HepG2 (cell line): ENCODE measurements at regions not wholly inside any gene's neighbourhood (a gene's known extent, or its start where the extent isn't known, plus 50 kb on each side); places are given as distances from the start of the nearest gene placed in this dataset.

ENCODE experiments used
- ASH2L ChIP-seq: fragments of 300-600, 200-600 bp; sonication (generic); IDR thresholded peaks from 2 replicates; pipeline ENCODE4 v1.7.0; 2017; ENCODE audit warnings: low read depth, mild to moderate bottlenecking, moderate library complexity, mixed read lengths, low read length; ENCODE audit not compliant: insufficient read length
- E2F1 ChIP-seq: sonication (generic); formaldehyde crosslinking; IDR thresholded peaks from 2 replicates; pipeline ENCODE4 v1.5.0; 2020; ENCODE audit warnings: missing genetic modification reagents
- FOSL2 ChIP-seq: sonication (generic); formaldehyde crosslinking; IDR thresholded peaks from 2 replicates; pipeline ENCODE4 v1.4.0; 2020; ENCODE audit warnings: missing genetic modification reagents
- FOXK2 ChIP-seq: fragments of 450-650 bp; IDR thresholded peaks from 2 replicates; pipeline ENCODE4 v1.6.1; 2016
- KDM5B ChIP-seq: sonication (generic); formaldehyde crosslinking; IDR thresholded peaks from 2 replicates; pipeline ENCODE4 v1.4.0; 2020; ENCODE audit warnings: missing genetic modification reagents, mild to moderate bottlenecking, borderline replicate concordance
- MAFG ChIP-seq: sonication (generic); formaldehyde crosslinking; IDR thresholded peaks from 2 replicates; pipeline ENCODE4 v1.5.1; 2020; ENCODE audit warnings: mild to moderate bottlenecking, missing genetic modification reagents
- MXD3 ChIP-seq: IDR thresholded peaks from 2 replicates; pipeline ENCODE4 v1.6.1; 2016; ENCODE audit warnings: mild to moderate bottlenecking, missing biosample characterization, missing genetic modification reagents
- NCOR1 ChIP-seq: fragments of 200-600 bp; sonication (generic); IDR thresholded peaks from 2 replicates; pipeline ENCODE4 v1.7.0; 2017; ENCODE audit warnings: antibody characterized with exemption, low read length, borderline replicate concordance
- RFXANK ChIP-seq: IDR thresholded peaks from 2 replicates; pipeline ENCODE4 v1.6.1; 2016
- STAT6 ChIP-seq: sonication (generic); formaldehyde crosslinking; IDR thresholded peaks from 2 replicates; pipeline ENCODE4 v1.4.0; 2020; ENCODE audit warnings: missing genetic modification reagents, mild to moderate bottlenecking, borderline replicate concordance
- TSC22D2 ChIP-seq: sonication (generic); formaldehyde crosslinking; IDR thresholded peaks from 2 replicates; pipeline ENCODE4 v1.5.1; 2020; ENCODE audit warnings: missing genetic modification reagents, mild to moderate bottlenecking, borderline replicate concordance
- ZMAT3 ChIP-seq: sonication (generic); formaldehyde crosslinking; conservative IDR thresholded peaks from 2 replicates; pipeline ENCODE4 v1.7.0; 2021; ENCODE audit warnings: missing genetic modification reagents
- ZNF142 ChIP-seq: sonication (generic); formaldehyde crosslinking; IDR thresholded peaks from 2 replicates; pipeline ENCODE4 v1.4.0; 2020; ENCODE audit warnings: missing genetic modification reagents
- ZNF18 ChIP-seq: sonication (generic); formaldehyde crosslinking; IDR thresholded peaks from 2 replicates; pipeline ENCODE4 v1.8.0; 2022; ENCODE audit warnings: mild to moderate bottlenecking, missing genetic modification reagents; ENCODE audit not compliant: insufficient replicate concordance
- ZNF564 ChIP-seq: sonication (generic); formaldehyde crosslinking; IDR thresholded peaks from 2 replicates; pipeline ENCODE4 v1.8.1; 2023; ENCODE audit warnings: mild to moderate bottlenecking, missing genetic modification reagents
- ZNF652 ChIP-seq: IDR thresholded peaks from 2 replicates; pipeline ENCODE4 v1.6.1; 2016; ENCODE audit warnings: low read depth, borderline replicate concordance
- ZNF792 ChIP-seq: IDR thresholded peaks from 2 replicates; pipeline ENCODE4 v1.6.1; 2016

GRCh38 chr21:38917043-38917774 is 111.5 kb downstream of the ETS2 start (continued):
- TF ChIP-seq ZNF142 (no peak), RFXANK (CRISPR knock-in tag) (no peak), ASH2L (peak; percentile 28), MXD3 (CRISPR knock-in tag) (no peak), ZNF18 (no peak), TSC22D2 (CRISPR knock-in tag) (no peak), ZMAT3 (CRISPR knock-in tag) (no peak), FOSL2 (peak; percentile 77), ZNF792 (0 out of 2 replicates have a peak, but pooled peaks have one; percentile 20), ZNF652 (CRISPR knock-in tag) (no peak; the same call in 1 of the 2 replicates), FOXK2 (no peak), ZNF564 (CRISPR knock-in tag) (no peak), MAFG (CRISPR knock-in tag) (no peak), NCOR1 (peak; percentile 72; the same call in 1 of the 2 replicates), KDM5B (CRISPR knock-in tag) (no peak), E2F1 (CRISPR knock-in tag) (no peak), STAT6 (no peak; the same call in 1 of the 2 replicates)
